GM18498 (cell line): ENCODE measurements at regions not wholly inside any gene's neighbourhood (a gene's known extent, or its start where the extent isn't known, plus 50 kb on each side); places are given as distances from the start of the nearest gene placed in this dataset.
"Not testable (repeated sequence)": the region's sequence is repeated elsewhere in the genome, so short reads cannot be mapped to it uniquely, and the experiment has no call there.

Experiments used
- ATAC-seq: cut with Tn5 transposase; IDR thresholded peaks from one replicate; pipeline ENCODE4 v1.9.1; 2021; ENCODE audit warnings: mild to moderate bottlenecking, moderate library complexity; ENCODE audit not compliant: unreplicated experiment

GRCh38 chr2:19109518-19109917 is 248.9 kb downstream of the OSR1 start:
- no peak for ATAC-seq

DNA sequence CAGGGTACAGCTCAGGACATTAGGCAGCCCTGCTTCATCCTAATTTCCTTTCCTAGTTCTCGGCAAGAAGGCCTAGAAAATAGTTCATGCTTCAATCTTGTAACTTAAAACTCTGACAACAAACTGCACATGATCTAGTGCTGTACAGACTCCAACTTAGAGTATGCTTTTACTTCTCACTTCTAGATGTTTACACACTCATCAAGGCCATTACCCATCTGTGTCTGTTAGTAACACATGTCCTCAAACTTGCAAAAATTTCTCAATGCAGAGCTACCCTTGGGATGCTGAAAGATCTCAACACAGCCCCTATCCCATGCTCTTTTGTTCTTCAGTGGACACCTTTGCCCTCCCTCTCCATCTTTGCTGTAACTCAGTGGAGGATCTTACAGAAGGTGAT is 252.0 kb downstream of the OSR1 start:
- no peak for ATAC-seq

DNA sequence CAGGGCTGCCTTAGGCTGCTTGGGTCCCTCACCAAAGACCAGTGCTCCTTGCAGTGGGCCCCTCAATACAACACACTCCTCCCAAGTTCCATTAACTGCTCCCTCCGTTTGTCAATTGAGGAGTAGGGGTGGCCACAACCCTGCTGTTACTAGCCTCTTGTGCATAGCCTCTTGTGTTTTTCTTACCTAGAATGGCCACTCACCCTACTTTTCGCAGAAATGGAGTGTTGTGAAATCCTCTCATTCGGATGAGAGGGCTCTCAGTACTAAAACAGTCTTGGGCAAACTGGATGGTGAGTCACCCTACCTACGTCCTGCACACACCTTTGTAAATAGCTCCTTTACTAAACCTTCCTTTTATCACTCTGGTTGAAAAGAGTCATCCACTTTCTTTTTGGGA is 253.9 kb downstream of the OSR1 start:
- ATAC-seq = no peak

DNA sequence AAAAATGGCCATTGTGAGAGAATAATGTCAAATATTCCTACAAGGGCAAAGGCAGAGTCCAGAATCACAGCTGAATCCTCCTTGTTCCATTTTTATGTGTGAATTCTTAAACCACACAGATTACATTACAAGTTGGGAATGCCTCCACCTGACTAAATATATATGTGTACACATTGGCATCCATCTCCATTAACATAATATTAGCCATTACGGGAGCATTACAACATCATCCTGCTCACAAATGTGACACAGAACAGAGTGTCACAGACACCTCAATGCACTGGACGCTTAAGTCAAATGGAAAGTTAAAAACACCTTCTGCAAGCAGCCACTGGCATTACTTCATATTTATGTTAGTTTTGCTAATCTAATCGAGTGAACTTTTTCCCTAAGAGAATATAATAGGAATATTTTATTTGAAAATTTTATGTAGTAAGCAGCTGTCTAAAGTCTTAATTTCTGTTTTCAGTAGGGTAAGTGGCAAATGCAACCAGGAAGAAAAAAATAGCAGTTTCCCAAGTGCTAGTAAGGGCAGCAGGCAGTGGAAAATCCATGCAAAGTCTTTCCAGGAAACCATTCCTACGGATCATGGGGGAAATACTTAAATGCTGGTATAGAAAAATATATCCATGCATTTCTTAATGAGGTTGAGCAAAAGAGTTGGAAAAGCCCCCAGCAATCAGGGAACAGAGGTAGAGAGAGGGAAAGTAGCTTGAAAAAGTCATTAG is 255.6 kb downstream of the OSR1 start:
- ATAC-seq = no peak

- ATAC-seq = no peak
These were observed 256.5 kb downstream of the OSR1 start for GRCh38 chr2:19101968-19102367.

DNA sequence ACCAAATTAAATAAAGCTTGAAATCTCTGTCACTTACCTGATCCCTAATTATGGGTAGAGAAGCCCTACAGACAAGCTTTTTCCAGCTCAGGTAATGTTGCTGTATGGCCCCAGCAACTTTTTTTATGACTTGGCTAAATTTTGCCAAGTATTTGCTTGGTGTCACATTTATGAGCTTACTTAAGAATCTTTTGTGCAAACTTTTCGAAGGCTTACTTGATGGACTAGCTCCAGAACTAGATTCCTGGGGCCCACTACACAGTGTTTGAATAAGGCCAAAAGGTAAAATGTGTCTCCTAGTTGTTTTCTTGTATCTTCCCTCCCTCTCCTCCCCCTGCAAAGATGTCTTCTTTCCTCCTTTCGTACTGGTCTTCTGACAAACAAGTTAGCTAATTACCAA is 257.9 kb downstream of the OSR1 start:
- ATAC-seq = no peak

- no peak for ATAC-seq
These were observed 259.2 kb downstream of the OSR1 start for GRCh38 chr2:19099181-19099580.

- ATAC-seq = no peak
These were observed 259.8 kb downstream of the OSR1 start for GRCh38 chr2:19098467-19099160.

DNA sequence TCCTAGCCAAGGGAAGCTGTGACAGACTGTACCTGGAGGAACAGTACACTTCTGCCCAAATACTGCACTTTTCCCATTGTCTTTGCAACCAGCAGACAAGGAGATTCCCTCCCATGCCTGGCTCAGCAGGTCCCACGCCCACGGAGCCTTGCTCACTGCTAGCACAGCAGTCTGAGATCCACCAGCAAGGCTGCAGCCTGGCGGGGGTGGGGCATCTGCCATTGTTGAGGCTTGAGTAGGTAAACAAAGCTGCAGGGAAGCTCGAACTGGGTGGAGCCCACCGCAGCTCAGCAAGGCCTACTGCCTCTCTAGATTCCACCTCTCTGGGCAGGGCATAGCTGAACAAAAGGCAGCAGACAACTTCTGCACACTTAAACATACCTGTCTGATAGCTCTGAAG is 268.9 kb downstream of the OSR1 start:
- not testable (repeated sequence) for ATAC-seq

DNA sequence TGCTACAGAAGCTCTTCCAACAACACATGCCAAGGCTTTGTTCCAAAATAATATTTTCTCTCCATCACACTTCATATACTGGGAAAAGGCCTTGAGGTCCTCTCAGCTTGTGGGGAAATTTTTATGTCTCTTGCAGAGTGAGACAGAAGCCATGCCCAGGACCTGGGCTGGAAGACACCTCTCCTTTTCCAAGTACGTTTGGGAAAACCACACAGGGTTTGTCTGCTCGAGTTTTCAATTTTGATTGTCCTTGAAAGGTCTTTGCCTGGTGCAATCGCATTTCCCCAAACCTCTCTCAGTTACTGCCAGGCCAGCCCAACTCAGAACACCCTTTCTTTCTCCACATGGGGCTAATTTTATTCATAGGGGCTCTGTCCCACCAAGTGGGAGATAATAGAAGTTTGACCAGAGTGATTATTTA is 272.2 kb downstream of the OSR1 start:
- no peak for ATAC-seq

GRCh38 chr2:19078709-19079108 is 279.7 kb downstream of the OSR1 start:
- no peak for ATAC-seq

- no peak for ATAC-seq
These were observed 284.9 kb downstream of the OSR1 start for GRCh38 chr2:19073522-19073921.

DNA sequence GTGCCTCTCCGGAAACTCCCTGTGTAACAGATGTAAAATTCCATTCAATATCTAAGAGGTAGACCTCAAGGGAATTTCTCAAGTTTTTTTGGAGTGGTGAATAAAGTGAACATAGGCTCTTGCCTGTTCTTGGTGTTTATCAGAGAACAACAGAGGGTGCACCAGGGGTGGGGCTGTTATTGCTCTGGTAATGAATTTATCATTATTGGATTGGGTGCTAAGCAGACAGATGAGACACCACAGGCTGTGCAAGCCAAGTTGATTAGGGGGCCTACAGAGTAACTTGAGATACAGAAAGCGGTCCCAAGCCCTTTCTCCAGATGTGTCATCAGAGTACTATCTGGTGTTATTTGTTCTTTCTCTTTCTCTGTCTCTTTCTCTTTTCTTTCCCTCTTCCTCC is 286.3 kb downstream of the OSR1 start:
- ATAC-seq = no peak

- ATAC-seq = no peak
These were observed 287.5 kb downstream of the OSR1 start for GRCh38 chr2:19070886-19071285.

DNA sequence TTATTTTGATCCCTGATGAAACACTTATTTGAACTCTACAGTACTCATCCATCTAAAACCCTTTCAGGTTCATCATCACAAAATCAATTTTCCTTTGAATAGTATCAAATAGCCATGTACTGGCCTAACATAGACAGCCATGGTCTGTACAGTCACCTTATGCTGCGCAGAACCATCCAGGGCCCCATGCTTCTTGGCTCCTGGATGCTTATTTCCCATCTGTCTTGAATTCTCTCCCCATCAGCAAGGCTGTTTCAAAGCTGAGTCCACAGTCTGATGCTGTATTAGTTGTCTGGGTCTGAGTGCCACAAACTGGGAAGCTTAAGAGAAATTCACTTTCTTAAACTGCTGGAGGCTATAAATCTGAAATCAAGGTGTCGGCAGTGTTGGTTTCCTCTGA is 290.2 kb downstream of the OSR1 start:
- no peak for ATAC-seq

DNA sequence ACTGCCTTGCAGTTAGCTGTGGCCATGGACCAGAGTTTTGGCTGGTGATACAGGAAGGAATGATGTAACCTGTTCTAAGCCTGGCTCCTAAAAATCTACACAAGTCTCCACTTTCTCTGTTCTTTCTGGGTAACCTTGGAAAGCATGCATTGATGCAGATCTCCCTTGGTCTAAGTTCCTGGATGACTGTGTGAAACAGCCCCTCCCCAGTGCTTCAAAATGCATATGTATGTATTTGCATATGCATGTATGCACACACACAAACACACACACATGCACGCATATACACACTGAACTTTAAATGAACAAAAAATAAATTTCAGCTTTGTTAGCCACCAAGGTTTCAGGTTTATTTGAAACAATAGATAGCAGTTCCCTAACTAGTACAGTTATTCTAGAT is 296.1 kb downstream of the OSR1 start:
- ATAC-seq = no peak

- no peak for ATAC-seq
These were observed 299.3 kb downstream of the OSR1 start for GRCh38 chr2:19059076-19059475.

GRCh38 chr2:19051203-19051831 is 307.1 kb downstream of the OSR1 start:
- ATAC-seq = no peak

GRCh38 chr2:19050354-19050753 is 308.1 kb downstream of the OSR1 start:
- ATAC-seq = no peak

GRCh38 chr2:19048593-19049266 is 309.7 kb downstream of the OSR1 start:
- ATAC-seq = no peak

GRCh38 chr2:19046986-19047780 is 311.2 kb downstream of the OSR1 start:
- ATAC-seq = peak; percentile 89
